HT1080 (cell line): ENCODE measurements at regions not wholly inside any gene's neighbourhood (a gene's known extent, or its start where the extent isn't known, plus 50 kb on each side); places are given as distances from the start of the nearest gene placed in this dataset.
"Not testable (repeated sequence)": the region's sequence is repeated elsewhere in the genome, so short reads cannot be mapped to it uniquely, and the experiment has no call there.

Experiments
- DNase-seq: peaks from one replicate; pipeline ENCODE4 v3.0.0-alpha.2; 2015; ENCODE audit warnings: low read depth

DNA sequence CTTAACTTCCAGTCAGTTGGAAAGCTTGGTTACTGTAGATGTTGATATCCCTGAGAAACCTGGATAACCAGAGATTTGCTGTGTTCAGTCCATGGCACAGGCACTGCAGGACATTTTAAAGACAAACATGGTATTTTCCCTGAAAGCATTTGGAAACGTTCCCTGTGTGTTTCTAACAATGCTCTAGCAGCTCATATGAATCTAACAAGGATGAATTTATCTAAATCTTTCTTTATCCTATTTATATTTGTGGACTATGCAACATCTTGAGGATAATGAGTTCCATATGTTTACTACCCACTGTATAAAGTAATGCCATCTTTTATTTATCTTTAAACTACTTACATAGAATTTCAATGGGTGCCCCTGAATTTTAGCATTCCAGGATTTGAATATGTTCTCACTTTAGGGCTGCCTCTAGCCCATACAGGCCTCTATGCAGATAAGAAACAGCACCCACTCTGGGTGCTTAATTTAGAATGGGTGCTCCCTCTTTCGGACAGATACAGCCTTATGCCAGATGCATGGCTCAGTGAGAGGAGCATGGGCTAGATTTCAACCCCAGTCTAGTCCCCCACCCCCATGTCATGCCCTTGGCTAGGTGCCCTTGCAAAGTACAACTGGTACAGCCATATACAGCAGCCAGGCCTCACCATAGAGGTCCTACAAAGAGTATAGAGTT is 50.6 kb upstream of the NEMP2 start:
- DNase-seq, result no peak

DNA sequence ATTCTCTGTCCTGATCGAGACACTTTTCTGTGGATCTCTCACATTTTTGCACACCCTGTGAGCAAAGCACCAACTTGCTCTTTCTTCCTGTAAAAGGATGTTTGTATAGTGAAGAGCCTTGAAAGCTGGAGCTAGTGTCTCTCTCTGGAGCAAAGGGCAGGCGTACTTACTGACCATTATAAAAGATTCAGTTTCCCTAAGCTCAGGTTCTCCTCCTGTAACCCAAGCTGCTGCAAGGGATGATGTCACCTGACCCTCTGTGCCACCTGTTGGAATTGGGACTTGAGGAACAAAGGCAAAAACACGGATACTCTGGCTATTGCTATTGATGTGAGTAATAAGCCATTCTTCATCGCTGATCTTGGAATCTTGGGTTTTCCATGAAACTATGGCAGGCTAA is 52.6 kb upstream of the NEMP2 start:
- DNase-seq, result no peak

DNA sequence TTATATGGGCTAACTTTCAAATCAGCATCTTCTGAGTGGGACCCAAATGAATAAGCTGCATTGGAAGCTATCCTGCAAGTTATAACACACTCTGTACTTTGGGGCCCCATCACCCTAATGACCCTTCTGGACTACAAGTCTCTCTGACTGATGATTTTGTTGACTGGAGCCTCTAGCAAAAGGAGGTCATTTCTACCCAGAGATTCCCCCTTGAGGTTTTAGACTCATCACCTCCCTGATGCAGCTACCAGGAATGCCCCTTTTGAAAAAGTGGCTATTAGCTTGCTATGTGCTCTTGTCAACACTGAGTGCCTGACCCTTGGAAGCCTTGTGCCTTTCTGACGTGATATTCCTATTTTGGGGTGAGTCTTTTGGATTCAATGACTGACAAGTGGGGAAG is 54.5 kb upstream of the NEMP2 start:
- no peak for DNase-seq

DNA sequence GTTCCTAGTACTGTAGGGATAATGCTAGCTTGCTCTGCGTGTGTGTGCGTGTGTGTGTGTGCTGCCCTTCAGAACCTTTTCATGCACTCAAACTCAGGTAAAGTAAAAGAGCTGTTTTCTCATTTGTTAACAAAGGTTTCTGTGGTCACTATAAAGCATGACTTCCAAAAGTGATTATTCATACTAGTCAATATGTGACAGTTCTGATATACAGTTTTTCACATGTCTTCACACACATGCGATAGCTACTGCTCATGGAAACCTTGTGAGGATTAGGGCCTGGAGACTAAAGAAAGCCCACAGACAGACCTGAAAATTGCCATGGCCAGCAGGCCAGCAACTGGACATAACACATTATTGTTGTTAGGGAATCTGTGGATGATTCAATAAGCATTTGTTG is 56.9 kb upstream of the NEMP2 start:
- no peak for DNase-seq

DNA sequence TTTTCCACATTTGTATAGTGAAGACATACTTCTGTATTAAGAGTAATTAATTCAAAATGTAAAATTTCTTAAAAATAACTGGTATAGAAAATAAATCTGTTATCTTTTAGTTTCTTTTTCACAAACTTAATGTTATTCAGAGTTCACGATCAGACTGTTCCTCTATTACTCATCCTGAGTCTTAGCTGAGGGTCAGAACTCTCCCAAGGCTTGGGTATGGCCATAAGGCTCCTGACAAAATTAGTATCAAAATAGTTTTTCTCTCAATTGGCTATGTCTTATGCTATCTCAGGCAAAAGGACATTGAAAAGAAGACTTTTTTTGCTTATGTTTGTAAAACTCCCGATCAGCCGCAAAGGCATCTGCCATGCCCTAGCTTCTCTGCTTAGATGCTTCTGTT is 56.1 kb upstream of the NAB1 start:
- no peak for DNase-seq

DNA sequence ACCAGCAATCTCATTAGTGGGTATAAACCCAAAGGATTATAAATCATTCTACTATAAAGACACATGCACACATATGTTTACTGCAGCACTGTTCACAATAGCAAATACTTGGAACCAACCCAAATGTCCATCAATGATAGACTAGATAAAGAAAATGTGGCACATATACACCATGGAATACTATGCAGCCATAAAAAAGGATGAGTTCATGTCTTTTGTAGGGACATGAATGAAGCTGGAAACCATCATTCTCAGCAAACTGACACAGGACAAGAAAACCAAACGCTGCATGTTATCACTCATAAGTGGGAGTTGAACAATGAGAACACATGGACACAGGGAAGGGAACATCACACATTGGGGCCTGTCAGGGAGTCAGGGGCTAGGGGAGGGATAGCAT is 53.0 kb upstream of the NAB1 start:
- not testable (repeated sequence) for DNase-seq

DNA sequence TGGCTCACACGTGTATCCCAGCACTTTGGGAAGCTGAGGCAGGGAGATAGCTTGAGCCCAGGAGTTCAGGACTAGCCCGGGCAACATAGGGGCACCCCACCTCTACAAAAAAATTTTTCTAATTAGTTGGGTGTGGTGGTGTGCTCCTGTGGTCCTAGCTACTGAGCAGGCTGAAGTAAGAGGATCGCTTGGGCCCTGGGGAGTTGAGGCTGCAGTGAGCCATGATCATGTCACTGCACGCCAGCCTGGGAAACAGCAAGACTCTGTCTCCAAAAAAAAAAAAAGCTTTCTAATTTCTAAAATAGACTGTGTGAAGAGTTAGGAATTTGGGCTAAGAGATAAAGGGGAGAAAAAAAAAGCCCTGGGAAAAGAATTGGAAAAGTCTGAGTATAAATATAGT is 51.9 kb upstream of the NAB1 start:
- DNase-seq, result no peak

DNA sequence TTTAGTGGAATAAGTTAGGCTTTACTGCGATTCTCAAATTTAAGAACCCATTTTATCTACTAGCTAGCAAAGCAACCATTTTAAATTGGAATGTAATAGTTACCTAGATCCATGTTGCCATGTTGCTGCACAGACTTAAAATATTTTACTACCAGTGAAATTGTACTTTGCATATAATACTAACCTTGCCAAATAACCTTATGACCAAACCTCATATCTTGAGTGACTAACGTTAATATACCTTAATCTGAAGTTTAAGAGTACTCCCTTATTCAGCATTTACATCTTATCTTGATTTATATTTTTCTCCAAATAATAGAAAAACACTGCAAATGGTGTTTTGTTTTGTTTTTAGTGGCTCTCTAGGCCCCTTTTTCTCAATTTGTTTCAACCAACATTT is 50.3 kb upstream of the NAB1 start:
- DNase-seq, result no peak

DNA sequence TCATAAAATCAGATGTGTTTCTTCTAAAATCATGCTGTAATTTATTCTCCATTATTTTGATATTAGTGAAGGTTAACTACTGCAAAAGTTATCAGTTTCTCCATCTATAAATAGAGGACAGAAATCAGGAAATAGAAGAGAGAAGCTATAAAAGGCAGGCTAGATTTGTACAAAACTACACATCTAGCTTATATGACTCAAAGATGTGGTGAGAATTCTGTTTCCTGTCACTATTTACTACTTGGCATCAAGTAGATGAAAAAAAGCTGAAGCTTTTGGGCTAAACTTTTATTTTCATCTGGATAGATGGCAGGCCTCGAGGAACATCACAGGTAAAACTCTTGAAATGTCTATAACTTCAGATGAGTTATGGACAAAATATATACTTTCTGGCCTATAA is 49.8 kb upstream of the NAB1 start:
- peak; percentile 37 for DNase-seq
